Left lung (tissue), 4 donors: ENCODE measurements at regions not wholly inside any gene's neighbourhood (a gene's known extent, or its start where the extent isn't known, plus 50 kb on each side); places are given as distances from the start of the nearest gene placed in this dataset.

ENCODE experiments used
- ATAC-seq: fragments of 200-7000 bp; cut with Tn5 transposase; one replicate; pipeline ENCODE4 v1.9.1; 2020; ENCODE audit warnings: moderate library complexity
- DNase-seq, 4 donors: peaks; one replicate each; pipeline ENCODE4 v3.0.0-alpha.2; 2013 to 2020
- H3K27ac ChIP-seq, 2 donors: fragments of 200-600 bp; sonication (generic) in 1 of 2; one replicate each; pipeline versions ENCODE4 v1.5.0 to v1.8.0; 2020 to 2021
- H3K27me3 ChIP-seq, 2 donors: fragments of 200-600 bp; sonication (generic) in 1 of 2; one replicate each; pipeline versions ENCODE4 v1.5.0 to v1.8.0; 2020 to 2021
- H3K36me3 ChIP-seq, 2 donors: fragments of 200-600 bp; sonication (generic) in 1 of 2; one replicate each; pipeline versions ENCODE4 v1.5.0 to v1.8.0; 2020 to 2021
- H3K4me1 ChIP-seq, 2 donors: fragments of 200-600 bp; one replicate each; pipeline ENCODE4 v1.8.0; 2021
- H3K4me3 ChIP-seq, 2 donors: fragments of 200-600 bp; sonication (generic) in 1 of 2; one replicate each; pipeline versions ENCODE4 v1.5.0 to v1.8.0; 2020 to 2021; ENCODE audit warnings: mild to moderate bottlenecking in 1 of 2
- H3K9me3 ChIP-seq, 2 donors: fragments of 200-600 bp; sonication (generic) in 1 of 2; one replicate each; pipeline versions ENCODE4 v1.5.0 to v1.8.0; 2020 to 2021
- CTCF ChIP-seq, 2 donors: fragments of 200-600 bp; sonication (generic) in 1 of 2; IDR thresholded peaks; one replicate each; pipeline versions ENCODE4 v1.5.0 to v1.8.0; 2021; ENCODE audit warnings: antibody characterized with exemption in 2 of 2
- intact Hi-C, 2 donors: fragments of 100-400 bp; cut with DNase I; formaldehyde crosslinking; loops; one replicate each; pipeline versions ENCODE4 v1.11.2 to v1.14.2; 2022
- donor health status: DM: no; HTN: yes; CAD: no.
- donor health status: DM: no; HTN: no; CAD: no.

DNA sequence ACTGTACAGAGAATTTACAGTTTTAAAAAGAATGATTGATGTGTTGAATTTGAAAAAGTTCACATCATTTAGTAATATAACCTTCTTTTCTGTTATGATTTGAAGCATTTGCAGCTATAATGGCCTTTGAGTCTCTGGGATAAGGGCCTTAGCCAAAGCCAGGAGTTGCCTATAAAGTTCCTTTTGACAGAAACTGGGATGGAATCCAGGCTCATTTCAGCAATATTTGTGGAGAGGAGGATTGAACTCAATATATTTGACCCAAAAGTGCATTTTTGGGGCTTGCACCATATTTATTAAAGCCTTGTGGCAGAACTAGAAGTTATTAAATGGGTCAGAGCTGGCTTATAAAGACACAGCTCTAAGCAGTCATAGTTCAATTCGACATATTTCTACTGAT is 348.7 kb upstream of the EPHA3 start:
- intact Hi-C loops: no loop called here
- Histone ChIP-seq H3K4me1 (no peaks in the 10 kb centered on the region), H3K27ac (no peak overlapping the region), H3K9me3 (peaks cover 0 to 15% of the 10 kb centered on the region in 2 donors), H3K4me3 (no peak overlapping the region), H3K27me3 (no peaks in the 10 kb centered on the region), H3K36me3 (no peaks in the 10 kb centered on the region)
- DNase-seq (peak in 2 of 4 donors; percentile 13 to 22), ATAC-seq (no peak)
- no peak for TF ChIP-seq CTCF (IDR thresholded peaks at IDR 0.05)

DNA sequence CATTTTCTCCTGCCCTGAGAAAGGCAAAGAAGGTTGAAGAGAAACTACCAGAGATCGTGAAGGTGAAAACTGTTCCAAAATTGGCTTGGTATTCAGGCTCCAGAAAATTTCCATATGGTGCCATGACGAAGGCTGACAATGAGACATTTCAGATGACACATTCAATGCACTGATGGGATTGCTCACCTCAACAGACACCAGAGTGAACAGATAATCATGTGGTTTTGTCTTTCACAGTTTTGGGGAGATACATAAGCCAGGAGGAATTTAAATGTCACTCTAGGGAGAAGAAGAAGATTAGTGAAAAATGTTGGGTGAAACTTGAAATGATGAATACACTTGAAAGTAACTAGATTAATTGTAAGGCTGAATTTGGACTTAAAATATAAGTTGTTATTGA is 339.7 kb upstream of the EPHA3 start:
- ATAC-seq (no peak), DNase-seq (no peak)
- peaks cover 0 to 18% of the 10 kb centered on the region in 2 donors for H3K9me3 ChIP-seq
- no peaks in the 10 kb centered on the region for H3K27me3 ChIP-seq
- TF ChIP-seq CTCF (IDR thresholded peaks at IDR 0.05): no peak
- no peak overlapping the region for H3K4me3 ChIP-seq
- H3K4me1 ChIP-seq: no peaks in the 10 kb centered on the region
- H3K36me3 ChIP-seq: no peaks in the 10 kb centered on the region
- H3K27ac ChIP-seq: no peak overlapping the region
- intact Hi-C loops: no loop called here

DNA sequence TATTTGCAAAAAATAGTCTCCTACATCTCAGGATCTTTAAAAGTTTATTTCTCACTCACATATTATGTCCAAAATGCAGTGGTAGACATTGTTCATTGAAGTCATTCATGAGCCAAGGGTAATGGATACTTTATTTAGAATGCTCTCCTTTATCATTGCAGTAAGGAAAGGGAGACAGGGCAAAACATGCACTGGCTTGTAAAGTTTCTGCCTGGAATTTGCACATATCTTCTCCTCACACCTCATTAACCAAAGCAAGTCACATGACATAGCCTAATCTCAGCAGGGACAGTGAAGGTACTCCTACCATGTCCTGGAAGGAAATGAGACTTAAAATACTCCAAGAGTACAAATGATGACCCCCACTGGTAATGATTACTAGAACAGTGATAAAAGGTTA is 333.7 kb upstream of the EPHA3 start:
- peaks cover 0 to 12% of the 10 kb centered on the region in 2 donors for H3K9me3 ChIP-seq
- H3K4me1 ChIP-seq: no peaks in the 10 kb centered on the region
- no peaks in the 10 kb centered on the region for H3K27me3 ChIP-seq
- H3K36me3 ChIP-seq: no peaks in the 10 kb centered on the region
- intact Hi-C loops: no loop called here
- no peak overlapping the region for H3K4me3 ChIP-seq
- TF ChIP-seq CTCF (IDR thresholded peaks at IDR 0.05): no peak
- DNase-seq (no peak), ATAC-seq (no peak)
- H3K27ac ChIP-seq: no peak overlapping the region

GRCh38 chr3:88775026-88775690 is 332.3 kb upstream of the EPHA3 start:
- no peak overlapping the region for H3K27ac ChIP-seq
- DNase-seq (no peak), ATAC-seq (no peak)
- no peak for TF ChIP-seq CTCF (IDR thresholded peaks at IDR 0.05)
- H3K4me1 ChIP-seq: no peaks in the 10 kb centered on the region
- no peaks in the 10 kb centered on the region for H3K36me3 ChIP-seq
- no peak overlapping the region for H3K4me3 ChIP-seq
- intact Hi-C loops: no loop called here
- H3K9me3 ChIP-seq: peaks cover 0 to 12% of the 10 kb centered on the region in 2 donors
- H3K27me3 ChIP-seq: no peaks in the 10 kb centered on the region

- Histone ChIP-seq H3K36me3 (no peaks in the 10 kb centered on the region), H3K4me3 (no peak overlapping the region), H3K4me1 (no peaks in the 10 kb centered on the region), H3K27ac (no peak overlapping the region), H3K27me3 (no peaks in the 10 kb centered on the region), H3K9me3 (peaks cover 0 to 18% of the 10 kb centered on the region in 2 donors)
- intact Hi-C loops: no loop called here
- ATAC-seq (no peak), DNase-seq (no peak)
- TF ChIP-seq CTCF (IDR thresholded peaks at IDR 0.05): no peak
These were observed 327.9 kb upstream of the EPHA3 start for GRCh38 chr3:88779482-88779881.
